ENCODE measurements at regions not wholly inside any gene's neighbourhood (a gene's known extent, or its start where the extent isn't known, plus 50 kb on each side); places are given as distances from the start of the nearest gene placed in this dataset.

- no peaks in the 10 kb centered on the region for H3K27me3 ChIP-seq (ENCODE audit: control insufficient read depth in 3 of 3, insufficient read depth in 3 of 3, low read depth in 1 of 3, low read length in 3 of 3)
- no peaks in the 10 kb centered on the region for H3K36me3 ChIP-seq (replicated peaks in 1 of 2; ENCODE audit: control insufficient read depth in 2 of 2, insufficient read depth in 2 of 2, low read length in 2 of 2)
- H2BK120ac ChIP-seq (ENCODE audit: low read depth, low read length): no peak overlapping the region
- H3K4me3 ChIP-seq (ENCODE audit: low read length in 2 of 2): no peak overlapping the region
- no peak overlapping the region for H2BK5ac ChIP-seq (ENCODE audit: low read length)
- no peak overlapping the region for H2BK15ac ChIP-seq (ENCODE audit: low read length)
- no peak overlapping the region for H3K4ac ChIP-seq (ENCODE audit: low read length)
- H2AFZ ChIP-seq (ENCODE audit: low read length): no peak overlapping the region
- H2BK12ac ChIP-seq (ENCODE audit: low read length): no peak overlapping the region
- H3K79me1 ChIP-seq (ENCODE audit: low read depth, low read length): no peaks in the 10 kb centered on the region
- DNase-seq (ENCODE audit: low spot score): no peak
- no peak overlapping the region for H3K9ac ChIP-seq (ENCODE audit: low read depth, low read length, poor library complexity)
- H3K23ac ChIP-seq (ENCODE audit: low read depth, low read length, poor library complexity): no peak overlapping the region
- no peak overlapping the region for H4K8ac ChIP-seq (ENCODE audit: low read depth, low read length)
- H2AK5ac ChIP-seq (ENCODE audit: low read depth, low read length): no peak overlapping the region
- no peaks in the 10 kb centered on the region for H3K9me3 ChIP-seq (replicated peaks in 1 of 2; ENCODE audit: control insufficient read depth in 2 of 2, insufficient read depth in 1 of 2, low read depth in 1 of 2, low read length in 2 of 2)
- H3K14ac ChIP-seq (ENCODE audit: low read length): no peak overlapping the region
- no CpG with 5 or more reads among the region's 4 CpGs for WGBS, 2 donors (ENCODE audit: extremely low coverage in 2 of 2, insufficient read length in 2 of 2, insufficient replicate concordance in 1 of 2)
- no peak overlapping the region for H3K4me2 ChIP-seq (ENCODE audit: insufficient read depth, low read length, poor library complexity, severe bottlenecking)
- H3K27ac ChIP-seq (replicated peaks; ENCODE audit: low read length): no peak overlapping the region
- no peak overlapping the region for H4K91ac ChIP-seq (ENCODE audit: low read depth, low read length, poor library complexity)
- peaks cover 0 to 23% of the 10 kb centered on the region in 2 donors for H3K4me1 ChIP-seq (ENCODE audit: control insufficient read depth in 2 of 2, insufficient read depth in 1 of 2, low read depth in 1 of 2, low read length in 2 of 2)
- H3K18ac ChIP-seq (ENCODE audit: low read length): no peak overlapping the region
Observed at GRCh38 chr11:15837901-15838489, 518.4 kb downstream of the SOX6 start.

DNA sequence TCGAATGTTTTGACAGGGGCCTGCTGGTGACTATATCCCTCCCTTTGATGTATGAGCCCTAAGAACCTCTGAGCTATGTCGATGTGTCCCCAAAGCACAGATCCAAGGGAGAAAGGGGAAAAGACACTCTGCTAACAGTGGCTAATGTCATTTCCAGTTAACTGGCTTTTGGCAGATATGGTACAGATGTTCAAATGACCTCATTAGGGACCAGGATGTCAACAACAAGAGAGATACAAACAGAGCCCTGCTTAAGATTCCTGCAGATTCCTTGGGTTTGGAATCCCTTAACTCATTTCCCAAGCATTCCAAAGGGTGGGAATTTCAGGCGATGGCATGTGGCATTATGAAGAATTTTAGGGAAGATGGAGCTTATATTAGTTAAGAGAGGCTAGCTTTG lies 517.3 kb downstream of the SOX6 start:
- WGBS, 2 donors (ENCODE audit: extremely low coverage in 2 of 2, insufficient read length in 2 of 2, insufficient replicate concordance in 1 of 2): no CpG with 5 or more reads among the region's 3 CpGs
- no peak overlapping the region for H2BK12ac ChIP-seq (ENCODE audit: low read length)
- no peak for DNase-seq (ENCODE audit: low spot score)
- peak overlapping the region; percentile 44 for H3K27ac ChIP-seq (replicated peaks; ENCODE audit: low read length)
- H3K4me2 ChIP-seq (ENCODE audit: insufficient read depth, low read length, poor library complexity, severe bottlenecking): no peak overlapping the region
- no peak overlapping the region for H3K14ac ChIP-seq (ENCODE audit: low read length)
- no peak overlapping the region for H3K4me3 ChIP-seq (ENCODE audit: low read length in 2 of 2)
- no peak overlapping the region for H3K18ac ChIP-seq (ENCODE audit: low read length)
- H3K27me3 ChIP-seq (ENCODE audit: control insufficient read depth in 3 of 3, insufficient read depth in 3 of 3, low read depth in 1 of 3, low read length in 3 of 3): no peaks in the 10 kb centered on the region
- no peak overlapping the region for H3K4ac ChIP-seq (ENCODE audit: low read length)
- peaks cover 4 to 30% of the 10 kb centered on the region in 2 donors for H3K4me1 ChIP-seq (ENCODE audit: control insufficient read depth in 2 of 2, insufficient read depth in 1 of 2, low read depth in 1 of 2, low read length in 2 of 2)
- H4K91ac ChIP-seq (ENCODE audit: low read depth, low read length, poor library complexity): no peak overlapping the region
- no peaks in the 10 kb centered on the region for H3K36me3 ChIP-seq (replicated peaks in 1 of 2; ENCODE audit: control insufficient read depth in 2 of 2, insufficient read depth in 2 of 2, low read length in 2 of 2)
- H2AFZ ChIP-seq (ENCODE audit: low read length): no peak overlapping the region
- H2BK5ac ChIP-seq (ENCODE audit: low read length): no peak overlapping the region
- H4K8ac ChIP-seq (ENCODE audit: low read depth, low read length): no peak overlapping the region
- H2BK120ac ChIP-seq (ENCODE audit: low read depth, low read length): no peak overlapping the region
- no peak overlapping the region for H2BK15ac ChIP-seq (ENCODE audit: low read length)
- H3K23ac ChIP-seq (ENCODE audit: low read depth, low read length, poor library complexity): no peak overlapping the region
- H2AK5ac ChIP-seq (ENCODE audit: low read depth, low read length): no peak overlapping the region
- H3K9ac ChIP-seq (ENCODE audit: low read depth, low read length, poor library complexity): no peak overlapping the region
- no peaks in the 10 kb centered on the region for H3K9me3 ChIP-seq (replicated peaks in 1 of 2; ENCODE audit: control insufficient read depth in 2 of 2, insufficient read depth in 1 of 2, low read depth in 1 of 2, low read length in 2 of 2)
- no peaks in the 10 kb centered on the region for H3K79me1 ChIP-seq (ENCODE audit: low read depth, low read length)

DNA sequence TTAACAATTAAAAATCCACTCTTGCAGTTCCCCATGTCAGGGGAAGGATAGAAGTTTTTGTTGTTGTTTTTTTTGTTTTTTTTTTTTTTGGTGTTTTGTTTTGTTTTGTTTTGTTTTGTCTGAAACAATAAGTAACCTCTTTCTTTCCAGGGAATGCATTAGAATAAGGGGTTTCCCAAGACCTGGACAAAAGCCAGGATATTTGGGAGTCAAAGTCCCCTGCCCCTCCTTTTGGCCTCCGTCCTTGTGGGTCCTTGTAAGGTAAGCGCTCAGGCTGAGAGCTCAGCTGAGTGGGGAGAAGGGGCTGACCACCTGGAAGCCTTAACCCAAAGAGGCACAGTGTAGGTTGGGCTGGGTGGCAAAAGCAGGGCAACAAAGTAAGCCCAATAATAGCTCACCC lies 515.4 kb downstream of the SOX6 start:
- Histone ChIP-seq H2AFZ (ENCODE audit: low read length) (no peak overlapping the region), H2AK5ac (ENCODE audit: low read depth, low read length) (no peak overlapping the region), H2BK120ac (ENCODE audit: low read depth, low read length) (no peak overlapping the region), H3K4me1 (ENCODE audit: control insufficient read depth in 2 of 2, insufficient read depth in 1 of 2, low read depth in 1 of 2, low read length in 2 of 2) (peaks cover 19 to 41% of the 10 kb centered on the region in 2 donors), H4K91ac (ENCODE audit: low read depth, low read length, poor library complexity) (no peak overlapping the region), H2BK12ac (ENCODE audit: low read length) (no peak overlapping the region), H3K4me2 (ENCODE audit: insufficient read depth, low read length, poor library complexity, severe bottlenecking) (no peak overlapping the region), H3K23ac (ENCODE audit: low read depth, low read length, poor library complexity) (no peak overlapping the region), H3K79me1 (ENCODE audit: low read depth, low read length) (no peaks in the 10 kb centered on the region), H3K27ac (replicated peaks; ENCODE audit: low read length) (no peak overlapping the region), H2BK15ac (ENCODE audit: low read length) (no peak overlapping the region), H3K27me3 (ENCODE audit: control insufficient read depth in 3 of 3, insufficient read depth in 3 of 3, low read depth in 1 of 3, low read length in 3 of 3) (no peaks in the 10 kb centered on the region), H2BK5ac (ENCODE audit: low read length) (no peak overlapping the region), H3K9ac (ENCODE audit: low read depth, low read length, poor library complexity) (no peak overlapping the region), H3K14ac (ENCODE audit: low read length) (no peak overlapping the region), H3K36me3 (replicated peaks in 1 of 2; ENCODE audit: control insufficient read depth in 2 of 2, insufficient read depth in 2 of 2, low read length in 2 of 2) (no peaks in the 10 kb centered on the region), H3K4me3 (ENCODE audit: low read length in 2 of 2) (no peak overlapping the region), H3K18ac (ENCODE audit: low read length) (peak overlapping the region; percentile 20), H3K9me3 (replicated peaks in 1 of 2; ENCODE audit: control insufficient read depth in 2 of 2, insufficient read depth in 1 of 2, low read depth in 1 of 2, low read length in 2 of 2) (no peaks in the 10 kb centered on the region), H4K8ac (ENCODE audit: low read depth, low read length) (no peak overlapping the region), H3K4ac (ENCODE audit: low read length) (no peak overlapping the region)
- WGBS, 2 donors (ENCODE audit: extremely low coverage in 2 of 2, insufficient read length in 2 of 2, insufficient replicate concordance in 1 of 2): no CpG with 5 or more reads among the region's 2 CpGs
- no peak for DNase-seq (ENCODE audit: low spot score)

GRCh38 chr11:15841931-15842740 lies 514.2 kb downstream of the SOX6 start:
- Histone ChIP-seq H3K79me1 (ENCODE audit: low read depth, low read length) (no peaks in the 10 kb centered on the region), H3K4ac (ENCODE audit: low read length) (no peak overlapping the region), H3K4me3 (ENCODE audit: low read length in 2 of 2) (no peak overlapping the region), H2BK12ac (ENCODE audit: low read length) (peak overlapping the region; percentile 63), H2BK15ac (ENCODE audit: low read length) (no peak overlapping the region), H3K23ac (ENCODE audit: low read depth, low read length, poor library complexity) (no peak overlapping the region), H4K8ac (ENCODE audit: low read depth, low read length) (no peak overlapping the region), H2AFZ (ENCODE audit: low read length) (no peak overlapping the region), H2AK5ac (ENCODE audit: low read depth, low read length) (no peak overlapping the region), H3K9ac (ENCODE audit: low read depth, low read length, poor library complexity) (no peak overlapping the region), H3K36me3 (replicated peaks in 1 of 2; ENCODE audit: control insufficient read depth in 2 of 2, insufficient read depth in 2 of 2, low read length in 2 of 2) (no peaks in the 10 kb centered on the region), H3K9me3 (replicated peaks in 1 of 2; ENCODE audit: control insufficient read depth in 2 of 2, insufficient read depth in 1 of 2, low read depth in 1 of 2, low read length in 2 of 2) (no peaks in the 10 kb centered on the region), H3K27me3 (ENCODE audit: control insufficient read depth in 3 of 3, insufficient read depth in 3 of 3, low read depth in 1 of 3, low read length in 3 of 3) (no peaks in the 10 kb centered on the region), H3K18ac (ENCODE audit: low read length) (peak overlapping the region; percentile 66), H3K14ac (ENCODE audit: low read length) (no peak overlapping the region), H3K27ac (replicated peaks; ENCODE audit: low read length) (peak overlapping the region; percentile 97), H2BK5ac (ENCODE audit: low read length) (no peak overlapping the region), H3K4me1 (ENCODE audit: control insufficient read depth in 2 of 2, insufficient read depth in 1 of 2, low read depth in 1 of 2, low read length in 2 of 2) (peaks cover 19 to 41% of the 10 kb centered on the region in 2 donors), H2BK120ac (ENCODE audit: low read depth, low read length) (no peak overlapping the region), H3K4me2 (ENCODE audit: insufficient read depth, low read length, poor library complexity, severe bottlenecking) (no peak overlapping the region), H4K91ac (ENCODE audit: low read depth, low read length, poor library complexity) (no peak overlapping the region)
- DNase-seq (ENCODE audit: low spot score): no peak
- no CpG with 5 or more reads among the region's 6 CpGs for WGBS, 2 donors (ENCODE audit: extremely low coverage in 2 of 2, insufficient read length in 2 of 2, insufficient replicate concordance in 1 of 2)

All from neuronal stem cell (in vitro differentiated cells).